Esophagus squamous epithelium (tissue), 5 donors: ENCODE measurements at regions not wholly inside any gene's neighbourhood (a gene's known extent, or its start where the extent isn't known, plus 50 kb on each side); places are given as distances from the start of the nearest gene placed in this dataset.

Source experiments
- DNase-seq: peaks from one replicate; lab custom pipeline; 2025; lab: John Stamatoyannopoulos, UW
- H3K27ac ChIP-seq, 4 donors: fragments of 200-600 bp; sonication (generic); one replicate each; pipeline ENCODE4 v1.5.1; 2016 to 2019; ENCODE audit warnings: mild to moderate bottlenecking in 1 of 4
- H3K27me3 ChIP-seq, 4 donors: fragments of 200-600 bp; sonication (generic); 1 replicate in 3 of 4; 2 replicates in 1 of 4; pipeline versions ENCODE4 v1.5.1 to v1.6.0; 2017 to 2021; ENCODE audit warnings: antibody characterized with exemption in 1 of 4
- H3K36me3 ChIP-seq, 3 donors: fragments of 200-600 bp; sonication (generic); one replicate each; pipeline ENCODE4 v1.5.1; 2016 to 2019
- H3K4me1 ChIP-seq, 3 donors: fragments of 200-600 bp; sonication (generic); one replicate each; pipeline ENCODE4 v1.5.1; 2017 to 2019
- H3K4me3 ChIP-seq, 4 donors: fragments of 200-600 bp; sonication (generic); 1 replicate in 3 of 4; 2 replicates in 1 of 4; pipeline ENCODE4 v1.5.1; 2016 to 2019; ENCODE audit warnings: mild to moderate bottlenecking in 2 of 4, moderate library complexity in 1 of 4
- H3K9me3 ChIP-seq, 3 donors: fragments of 200-600 bp; sonication (generic); one replicate each; pipeline ENCODE4 v1.5.1; 2016 to 2019
- CTCF ChIP-seq, 6 experiments: fragments of 450-650 bp in 4 of 6; fragments of 200-600 bp in 2 of 6; sonication (generic) in 2 of 6; IDR thresholded peaks; one replicate each; pipeline ENCODE4 v1.5.1; 2016 to 2019; ENCODE audit warnings: antibody characterized with exemption in 6 of 6, mild to moderate bottlenecking in 4 of 6, moderate library complexity in 4 of 6
- POLR2A ChIP-seq, 4 donors: fragments of 450-650 bp; IDR thresholded peaks; one replicate each; pipeline ENCODE4 v1.6.1; 2017; ENCODE audit warnings: antibody characterized with exemption in 4 of 4, mild to moderate bottlenecking in 4 of 4, moderate library complexity in 3 of 4
- WGBS, 2 donors: methylation state at CpG; one replicate each; pipeline ENCODE4 v1.1.5; 2018; 5-methylcytosine and 5-hydroxymethylcytosine counted together
- intact Hi-C: fragments of 100-400 bp; cut with DNase I; formaldehyde crosslinking; loops from one replicate; pipeline ENCODE4 v1.15.0; 2022
- donor health status: DM: yes; HTN: yes; CAD: no.

GRCh38 chr9:38157711-38158110, 88.7 kb upstream of the SHB start:
- H3K36me3 ChIP-seq = no peaks in the 10 kb centered on the region
- H3K27ac ChIP-seq = no peak overlapping the region
- intact Hi-C loops = no loop called here
- no peaks in the 10 kb centered on the region for H3K9me3 ChIP-seq
- DNase-seq = no peak
- H3K4me3 ChIP-seq = no peak overlapping the region
- 67 to 70% methylated on average over 2 of the region's 2 CpGs for WGBS, 2 donors
- no peaks in the 10 kb centered on the region for H3K27me3 ChIP-seq
- no peaks in the 10 kb centered on the region for H3K4me1 ChIP-seq
- TF ChIP-seq POLR2A (IDR thresholded peaks at IDR 0.05) (no peak), CTCF (IDR thresholded peaks at IDR 0.05) (no peak)

- no peak for TF ChIP-seq POLR2A (IDR thresholded peaks at IDR 0.05)
- no peak for TF ChIP-seq CTCF (IDR thresholded peaks at IDR 0.05)
- no peak for DNase-seq
- H3K27ac ChIP-seq = no peak overlapping the region
- H3K4me1 ChIP-seq = no peaks in the 10 kb centered on the region
- H3K9me3 ChIP-seq = no peaks in the 10 kb centered on the region
- no peaks in the 10 kb centered on the region for H3K36me3 ChIP-seq
- 69 to 93% methylated on average over 2 to 5 of the region's 8 CpGs for WGBS, 2 donors
- intact Hi-C loops = no loop called here
- peaks cover 0 to 5% (median 0%) of the 10 kb centered on the region in 4 donors for H3K27me3 ChIP-seq
- no peak overlapping the region for H3K4me3 ChIP-seq
Measured at GRCh38 chr9:38154501-38155421, 85.7 kb upstream of the SHB start.

GRCh38 chr9:38153910-38154291, 84.9 kb upstream of the SHB start:
- DNase-seq = no peak
- no peaks in the 10 kb centered on the region for H3K9me3 ChIP-seq
- no peaks in the 10 kb centered on the region for H3K36me3 ChIP-seq
- H3K4me1 ChIP-seq = no peaks in the 10 kb centered on the region
- WGBS, 2 donors = 72% methylated on average over 2 of the region's 4 CpGs; no CpG with 5 or more reads in 1 of the 2 donors
- H3K27ac ChIP-seq = no peak overlapping the region
- intact Hi-C loops = no loop called here
- H3K27me3 ChIP-seq = peaks cover 0 to 8% (median 0%) of the 10 kb centered on the region in 4 donors
- TF ChIP-seq CTCF (IDR thresholded peaks at IDR 0.05) (no peak), POLR2A (IDR thresholded peaks at IDR 0.05) (no peak)
- H3K4me3 ChIP-seq = no peak overlapping the region

- Histone ChIP-seq H3K36me3 (no peaks in the 10 kb centered on the region), H3K9me3 (no peaks in the 10 kb centered on the region), H3K4me3 (no peak overlapping the region), H3K27ac (no peak overlapping the region), H3K27me3 (peaks cover 0 to 8% (median 0%) of the 10 kb centered on the region in 4 donors), H3K4me1 (no peaks in the 10 kb centered on the region)
- intact Hi-C loops = no loop called here
- no peak for DNase-seq
- TF ChIP-seq POLR2A (IDR thresholded peaks at IDR 0.05) = no peak
- TF ChIP-seq CTCF (IDR thresholded peaks at IDR 0.05) = no peak
- 81 to 84% methylated on average over 4 to 6 of the region's 6 CpGs for WGBS, 2 donors
Measured at GRCh38 chr9:38153152-38153909, 84.3 kb upstream of the SHB start.

GRCh38 chr9:38149647-38150046, 80.6 kb upstream of the SHB start:
- Histone ChIP-seq H3K27me3 (peaks cover 0 to 14% (median 0%) of the 10 kb centered on the region in 4 donors), H3K4me3 (no peak overlapping the region), H3K27ac (no peak overlapping the region), H3K36me3 (no peaks in the 10 kb centered on the region), H3K4me1 (no peaks in the 10 kb centered on the region), H3K9me3 (no peaks in the 10 kb centered on the region)
- 29 to 73% methylated on average over 1 to 3 of the region's 3 CpGs for WGBS, 2 donors
- TF ChIP-seq CTCF (IDR thresholded peaks at IDR 0.05) (no peak), POLR2A (IDR thresholded peaks at IDR 0.05) (no peak)
- intact Hi-C loops = no loop called here
- DNase-seq = no peak
